Endothelial cell of hepatic sinusoid (primary cell): ENCODE measurements at regions not wholly inside any gene's neighbourhood (a gene's known extent, or its start where the extent isn't known, plus 50 kb on each side); places are given as distances from the start of the nearest gene placed in this dataset.
"Not testable (repeated sequence)": the region's sequence is repeated elsewhere in the genome, so short reads cannot be mapped to it uniquely, and the experiment has no call there.

Experiments
- in situ Hi-C: cut with HindIII; loops from 2 replicates; pipeline ENCODE4 v1.10.0; 2017; ENCODE audit warnings: low sequenced_read_pairs

DNA sequence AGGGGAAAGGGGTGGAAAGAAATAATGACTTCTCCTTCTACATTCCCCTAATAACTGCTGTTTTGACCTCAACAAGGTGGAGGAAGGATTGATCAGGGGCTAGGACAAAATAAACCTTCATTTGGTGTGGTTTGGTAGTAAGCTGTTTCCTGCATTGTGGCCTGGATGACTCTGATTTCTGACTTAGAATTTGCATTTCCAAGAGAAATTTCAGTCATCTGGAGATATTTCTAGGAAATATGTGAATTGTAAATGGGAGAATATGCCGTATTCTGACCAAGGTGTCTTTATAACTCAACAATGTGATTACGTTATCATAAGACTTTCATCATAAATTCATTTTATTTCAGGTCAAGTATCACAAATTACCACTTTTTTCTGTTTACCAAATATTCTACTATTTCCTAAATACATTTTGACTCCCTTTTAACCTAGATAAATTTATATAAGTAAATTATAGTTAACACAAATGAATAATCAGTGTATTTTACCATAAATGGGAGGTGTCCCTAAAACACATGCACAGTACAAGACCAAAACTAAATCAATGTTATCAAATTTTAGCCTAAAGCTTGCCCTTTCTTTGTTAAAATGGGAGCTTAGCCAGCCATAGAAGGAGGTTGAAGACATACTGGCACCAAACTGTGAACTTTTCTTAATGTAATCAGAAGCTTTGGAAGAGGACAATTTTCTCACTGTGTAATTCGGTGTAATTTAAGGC, 828.8 kb downstream of the TMTC2 start:
- in situ Hi-C loops: no loop called here

DNA sequence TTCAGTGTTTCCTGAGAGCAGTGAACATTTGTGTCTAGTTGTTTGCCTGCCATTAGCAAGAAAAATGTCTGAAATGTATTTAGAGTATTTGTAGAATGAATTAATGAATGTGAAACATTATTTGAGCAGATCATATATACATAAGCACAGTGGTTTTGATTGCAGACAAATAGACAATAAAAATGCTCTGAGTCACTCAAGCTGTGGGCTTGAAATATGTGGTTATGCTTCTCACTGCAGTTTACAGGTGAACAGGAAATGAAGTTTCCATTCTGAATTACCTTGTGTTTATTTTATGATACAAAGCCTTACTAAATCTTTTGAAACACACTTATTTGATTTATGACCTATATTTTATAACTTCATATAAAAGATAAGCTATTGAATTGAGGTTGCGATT, 827.7 kb downstream of the TMTC2 start:
- in situ Hi-C loops: no loop called here

DNA sequence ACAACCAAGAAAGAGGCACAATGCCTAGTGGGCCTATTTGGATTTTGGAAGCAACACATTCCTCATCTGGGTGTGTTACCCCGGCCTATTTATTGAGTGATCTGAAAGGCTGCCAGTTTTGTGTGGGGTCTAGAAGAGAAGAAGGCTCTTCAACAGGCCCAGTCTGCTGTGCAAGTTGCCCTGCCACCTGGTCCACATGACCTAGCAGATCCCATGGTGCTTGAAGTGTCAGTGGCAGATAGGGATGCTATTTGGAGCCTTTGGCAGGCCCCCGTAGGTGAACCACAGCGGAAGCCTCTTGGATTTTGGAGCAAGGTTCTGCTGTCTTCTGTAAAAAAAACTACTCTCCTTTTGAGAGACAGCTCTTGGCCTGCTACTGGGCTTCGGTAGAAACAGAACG, 820.1 kb downstream of the TMTC2 start:
- in situ Hi-C loops: no loop called here

GRCh38 chr12:83505586-83505985, 818.9 kb downstream of the TMTC2 start:
- in situ Hi-C loops: no loop called here

DNA sequence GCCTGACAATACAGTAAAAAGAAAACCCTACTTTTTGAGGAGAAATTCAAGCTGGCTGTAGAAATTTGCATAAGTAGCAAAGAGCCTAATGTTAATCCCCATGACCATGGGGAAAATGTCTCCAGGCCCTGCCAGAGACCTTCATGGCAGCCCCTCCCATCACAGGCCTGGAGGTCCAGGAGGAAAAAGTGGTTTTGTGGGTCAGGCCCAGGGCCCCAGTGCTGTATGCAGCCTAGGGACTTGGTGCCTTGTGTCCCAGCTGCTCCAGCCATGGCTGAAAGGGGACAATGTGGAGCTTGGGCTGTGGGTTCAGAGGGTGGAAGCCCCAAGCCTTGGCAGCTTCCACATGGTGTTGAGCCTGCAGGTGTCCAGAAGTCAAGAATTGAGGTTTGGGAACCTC, 813.2 kb downstream of the TMTC2 start:
- in situ Hi-C loops: not testable (repeated sequence)

DNA sequence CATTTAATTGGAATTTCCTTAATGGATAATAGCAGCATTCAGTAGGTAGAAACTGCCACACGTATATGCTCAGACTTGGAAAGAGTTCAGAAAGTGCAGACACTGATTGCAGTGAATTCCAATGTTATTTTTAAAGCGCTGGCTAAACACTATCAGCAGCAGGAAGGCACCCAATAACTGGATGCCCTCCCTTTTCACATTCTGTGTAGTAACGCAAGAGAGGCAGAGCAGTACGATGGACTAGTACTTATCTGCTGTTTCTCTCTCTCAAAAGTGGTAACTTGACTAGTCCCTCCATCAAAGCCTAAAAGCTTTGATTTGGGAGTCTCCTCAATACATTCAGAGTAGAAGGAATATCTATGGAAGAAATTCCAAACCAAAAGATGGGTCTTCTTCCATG, 791.0 kb downstream of the TMTC2 start:
- in situ Hi-C loops: no loop called here

DNA sequence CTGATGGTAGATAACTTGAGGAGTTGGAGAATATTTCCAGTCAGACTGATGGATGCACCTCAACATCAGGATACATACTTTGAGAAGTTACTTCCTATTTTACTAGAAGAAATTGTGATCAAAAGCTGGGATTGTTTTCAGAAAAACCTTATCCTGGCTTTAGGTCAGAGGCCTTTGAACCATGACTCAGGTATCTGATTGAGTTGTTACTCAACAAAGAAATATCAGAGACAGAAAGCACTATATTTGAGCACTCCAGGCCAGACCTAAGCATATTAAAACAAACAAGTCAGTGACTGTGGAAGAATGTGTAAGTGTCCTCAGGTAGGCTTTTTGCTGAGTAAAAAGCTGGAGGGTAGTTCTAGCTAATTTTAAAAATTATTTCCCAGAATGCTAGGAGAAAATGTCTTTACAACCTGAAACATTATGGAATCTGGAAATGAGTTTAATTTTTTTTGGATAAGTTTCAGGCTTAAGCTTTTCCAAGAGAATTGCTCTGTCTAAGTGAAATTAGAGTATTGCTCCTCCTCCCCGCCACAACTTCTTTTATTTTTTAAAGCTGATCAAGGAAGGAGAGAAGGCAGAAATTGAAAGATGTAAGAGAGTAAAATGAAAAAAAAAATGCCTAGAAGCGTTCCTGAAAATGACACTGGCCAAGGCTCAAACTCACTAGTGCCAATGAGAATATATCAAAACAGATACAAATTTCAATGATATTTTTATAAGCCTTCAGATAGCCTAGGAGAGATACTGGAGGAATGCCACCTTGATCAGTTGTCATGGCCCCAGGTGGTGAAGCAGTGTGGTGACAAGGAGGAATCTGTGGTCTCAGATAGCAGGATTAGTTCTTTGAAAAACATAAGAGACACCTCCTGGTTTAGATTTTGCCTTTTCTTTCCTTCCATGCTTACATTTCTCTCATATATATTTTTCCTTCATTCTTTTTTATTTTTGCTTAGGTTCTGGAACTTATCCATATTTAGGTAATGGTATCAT, 790.3 kb downstream of the TMTC2 start:
- in situ Hi-C loops: no loop called here

DNA sequence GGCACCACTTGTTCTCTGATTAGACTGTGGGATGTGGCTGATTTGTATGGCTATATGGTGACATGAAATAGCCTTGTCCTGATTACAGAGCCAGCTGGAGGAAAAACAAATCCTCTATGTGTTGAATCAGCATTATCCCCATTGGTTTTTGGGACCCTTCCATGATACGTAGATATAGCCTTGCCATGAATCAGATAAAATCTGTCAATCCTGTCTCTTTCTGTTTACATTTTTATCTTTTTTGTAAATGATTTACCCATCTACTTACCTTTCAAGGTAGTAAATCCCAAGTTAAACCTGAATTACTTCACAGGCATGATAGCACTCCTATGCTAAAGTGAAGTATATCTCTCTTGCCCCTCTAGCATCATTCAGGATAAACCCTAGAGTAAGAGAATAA, 789.3 kb downstream of the TMTC2 start:
- in situ Hi-C loops: no loop called here

- in situ Hi-C loops: no loop called here
Measured at GRCh38 chr12:83474369-83474768, 787.7 kb downstream of the TMTC2 start.

GRCh38 chr12:83473408-83474095, 786.8 kb downstream of the TMTC2 start:
- in situ Hi-C loops: no loop called here

DNA sequence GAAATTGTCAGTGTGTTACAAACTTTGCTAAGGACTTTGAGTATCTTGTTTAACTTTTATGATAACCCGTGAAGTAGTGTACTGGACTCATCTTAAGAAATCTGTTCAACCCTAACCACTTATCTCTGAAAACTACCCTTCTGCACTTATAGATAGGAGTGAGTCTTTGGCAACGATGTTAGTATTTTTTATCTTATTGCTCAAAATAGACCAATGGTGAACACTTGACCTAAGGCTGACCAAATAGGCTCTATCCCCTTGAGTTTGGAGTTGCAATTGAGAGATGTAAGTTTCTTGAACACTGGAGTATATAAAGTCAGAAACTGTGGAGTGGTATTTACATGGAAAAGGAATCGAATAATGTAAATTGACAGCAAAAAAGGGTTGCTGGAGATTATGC, 786.1 kb downstream of the TMTC2 start:
- in situ Hi-C loops: no loop called here

DNA sequence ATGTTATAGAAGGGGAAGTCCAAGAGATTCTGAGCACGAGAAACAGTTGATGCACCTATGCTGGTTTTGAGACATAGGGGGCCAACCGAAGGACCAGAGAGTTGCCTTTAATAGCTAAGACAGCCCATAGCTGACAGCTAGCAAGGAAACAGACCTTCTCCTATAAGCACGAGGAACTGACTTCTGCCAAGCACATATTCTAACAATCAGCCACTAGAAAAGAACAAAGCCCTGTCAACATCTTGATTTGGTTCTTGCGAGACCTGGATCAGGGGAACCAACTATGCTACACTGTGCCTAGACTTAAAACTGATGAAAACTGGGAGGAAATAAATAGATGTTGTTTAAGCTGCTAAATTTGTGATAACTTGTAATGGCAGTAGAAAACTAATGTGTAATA, 785.6 kb downstream of the TMTC2 start:
- in situ Hi-C loops: no loop called here

DNA sequence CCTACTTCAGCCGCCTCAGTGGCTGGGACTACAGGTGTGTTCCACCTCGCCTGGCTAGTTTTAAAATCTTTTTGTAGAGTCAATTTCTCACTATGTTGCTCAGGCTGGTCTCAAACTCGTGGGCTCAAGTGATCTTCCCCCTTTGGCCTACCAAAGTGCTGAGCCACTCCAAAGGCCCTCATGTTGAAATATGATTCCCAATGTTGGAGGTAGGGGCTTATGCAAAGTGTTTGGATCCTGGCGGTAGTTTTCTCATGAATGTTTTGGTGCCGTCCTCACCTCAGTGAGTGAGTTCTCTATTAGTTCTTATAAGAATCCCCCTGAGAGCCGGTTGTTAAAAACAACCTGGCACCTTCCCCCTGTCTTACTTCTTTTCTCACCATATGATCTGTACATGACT, 784.6 kb downstream of the TMTC2 start:
- in situ Hi-C loops: no loop called here

DNA sequence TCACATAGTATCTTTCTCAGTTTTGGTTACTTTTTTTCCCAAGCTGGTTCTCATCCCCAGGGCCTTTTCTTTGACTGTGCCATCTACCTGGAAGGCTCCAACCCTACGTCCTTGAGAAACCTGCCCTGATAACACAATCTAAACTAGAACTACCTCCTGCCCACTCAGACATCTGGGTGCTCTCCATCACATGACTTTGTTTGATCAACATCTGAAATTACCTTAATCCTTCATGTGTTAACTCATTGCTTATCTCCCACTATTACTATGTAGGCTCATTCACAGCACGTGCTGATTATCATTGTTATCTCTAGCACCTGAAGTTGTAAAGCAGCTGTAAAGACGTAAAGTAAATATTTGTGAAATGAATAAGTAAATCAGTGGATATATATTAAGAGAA, 784.0 kb downstream of the TMTC2 start:
- in situ Hi-C loops: no loop called here

DNA sequence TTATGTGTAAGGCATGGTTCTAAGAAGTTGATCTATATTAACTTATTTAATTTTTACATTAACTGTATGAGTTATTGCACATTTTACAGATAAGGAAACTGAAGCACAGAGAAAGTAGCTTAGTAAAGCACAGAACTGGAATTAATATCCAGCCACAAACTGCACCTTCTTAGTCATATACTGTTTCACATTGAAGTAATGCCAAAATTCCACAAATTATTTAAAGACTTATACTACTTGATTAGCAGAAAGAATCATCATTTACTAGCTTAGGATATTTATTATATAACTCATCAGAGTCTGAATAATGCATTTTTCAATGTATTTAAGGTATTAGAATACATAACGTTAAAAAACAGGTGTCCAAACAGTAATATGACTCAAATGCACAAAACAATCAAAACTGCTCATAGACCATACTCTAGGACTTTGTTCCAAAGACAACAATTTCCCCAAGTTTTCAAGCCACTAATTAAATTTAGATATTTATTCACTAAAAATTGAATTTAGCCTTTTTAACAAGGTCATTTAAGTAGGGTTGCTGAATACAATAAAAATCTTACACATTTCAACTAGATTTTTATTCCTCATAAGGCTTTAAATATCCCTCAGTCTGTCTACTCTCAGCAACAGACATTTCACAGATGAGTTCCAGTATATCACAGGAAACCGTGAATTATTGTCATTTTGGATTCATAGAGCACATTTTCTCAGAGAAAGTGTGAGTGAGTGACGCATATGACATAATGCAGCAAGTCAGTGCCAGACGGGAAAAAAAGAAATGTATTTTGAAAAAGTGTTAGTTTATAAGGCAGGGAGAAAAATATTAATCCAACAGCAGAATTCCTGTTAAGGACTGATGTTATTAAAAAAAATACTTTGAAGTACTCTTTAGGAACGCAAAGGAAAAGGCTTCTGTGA, 782.5 kb downstream of the TMTC2 start:
- in situ Hi-C loops: no loop called here

GRCh38 chr12:83465632-83466031, 778.9 kb downstream of the TMTC2 start:
- in situ Hi-C loops: no loop called here

DNA sequence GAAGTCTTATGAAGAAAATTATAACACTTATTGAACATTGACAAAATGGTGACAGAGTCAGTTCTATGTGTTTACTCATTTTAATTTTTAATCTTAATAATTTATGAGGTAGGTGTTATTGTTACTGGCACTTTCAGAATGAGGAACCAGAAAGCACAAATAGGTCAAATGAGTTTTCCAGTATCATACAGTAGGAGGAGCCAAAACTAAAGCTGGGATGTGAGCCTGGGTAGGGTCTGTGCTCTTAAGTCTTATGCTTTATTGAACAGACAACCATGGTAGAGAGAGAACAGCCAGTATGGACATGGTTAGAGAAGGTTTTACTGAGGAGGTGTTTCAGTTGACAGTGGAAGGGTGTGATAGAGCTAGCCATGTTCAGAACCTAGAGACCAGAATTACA, 775.7 kb downstream of the TMTC2 start:
- in situ Hi-C loops: no loop called here

- in situ Hi-C loops: no loop called here
Measured at GRCh38 chr12:83461336-83461935, 774.7 kb downstream of the TMTC2 start.

GRCh38 chr12:83451189-83451588, 764.5 kb downstream of the TMTC2 start:
- in situ Hi-C loops: no loop called here

DNA sequence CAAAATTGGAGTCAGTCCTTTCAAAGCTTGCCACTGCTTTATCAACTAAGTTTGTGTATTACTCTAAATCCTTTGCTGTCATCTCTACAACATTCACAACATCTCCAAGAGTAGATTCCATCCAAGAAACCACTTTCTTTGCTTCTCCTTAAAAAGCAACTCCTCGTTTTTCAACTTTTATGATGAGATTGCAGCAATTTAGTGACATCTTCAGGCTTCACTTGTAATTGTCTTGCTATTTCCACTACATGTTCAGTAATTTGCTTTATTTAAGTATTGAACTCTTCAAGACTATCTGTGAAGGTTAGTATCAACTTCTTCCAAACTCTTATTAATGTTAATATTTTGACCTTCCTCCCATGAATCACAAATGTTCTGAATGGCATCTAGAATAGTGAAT, 747.9 kb downstream of the TMTC2 start:
- in situ Hi-C loops: no loop called here
